Stimulated activated memory B cell treated with anti-CD40 and anti-IgM and Interleukin-4, amounts not matched to agents 10 μg/mL and 1 μg/mL and 100 μg/mL, for 72 hours (primary cell): ENCODE measurements at regions not wholly inside any gene's neighbourhood (a gene's known extent, or its start where the extent isn't known, plus 50 kb on each side); places are given as distances from the start of the nearest gene placed in this dataset.

ENCODE experiments used
- ATAC-seq: fragments of 150-1000 bp; cut with Tn5 transposase; 2 replicates; pipeline ENCODE4 v1.10.0; 2021
- H3K27ac Mint-ChIP-seq: one replicate; pipeline ENCODE4 v1.8.0; 2022; ENCODE audit warnings: mild to moderate bottlenecking, mixed read lengths
- H3K27me3 Mint-ChIP-seq: one replicate; pipeline ENCODE4 v1.8.0; 2022; ENCODE audit warnings: mixed read lengths
- H3K36me3 Mint-ChIP-seq: one replicate; pipeline ENCODE4 v1.8.0; 2022; ENCODE audit warnings: mixed read lengths
- H3K4me1 Mint-ChIP-seq: one replicate; pipeline ENCODE4 v1.8.0; 2022; ENCODE audit warnings: mixed read lengths
- H3K4me3 Mint-ChIP-seq: one replicate; pipeline ENCODE4 v1.8.0; 2022; ENCODE audit warnings: mild to moderate bottlenecking, moderate library complexity, mixed read lengths
- H3K9me3 Mint-ChIP-seq: one replicate; pipeline ENCODE4 v1.8.0; 2022; ENCODE audit warnings: mixed read lengths

- H3K4me1 Mint-ChIP-seq, result peaks cover 31% of the 10 kb centered on the region
- no peak overlapping the region for H3K4me3 Mint-ChIP-seq
- H3K27ac Mint-ChIP-seq, result peak overlapping the region; percentile 62
- no peaks in the 10 kb centered on the region for H3K36me3 Mint-ChIP-seq
- no peak for ATAC-seq
- no peaks in the 10 kb centered on the region for H3K9me3 Mint-ChIP-seq
- H3K27me3 Mint-ChIP-seq, result peaks cover 19% of the 10 kb centered on the region
Observed at GRCh38 chr20:36097337-36098151, 57.0 kb upstream of the EPB41L1 start.

GRCh38 chr20:36098364-36098763 is 56.2 kb upstream of the EPB41L1 start:
- Mint-ChIP-seq H3K36me3 (no peaks in the 10 kb centered on the region), H3K9me3 (no peaks in the 10 kb centered on the region), H3K4me3 (no peak overlapping the region), H3K27ac (peak overlapping the region; percentile 62), H3K27me3 (peaks cover 10% of the 10 kb centered on the region), H3K4me1 (peaks cover 23% of the 10 kb centered on the region)
- ATAC-seq, result peak; percentile 88

DNA sequence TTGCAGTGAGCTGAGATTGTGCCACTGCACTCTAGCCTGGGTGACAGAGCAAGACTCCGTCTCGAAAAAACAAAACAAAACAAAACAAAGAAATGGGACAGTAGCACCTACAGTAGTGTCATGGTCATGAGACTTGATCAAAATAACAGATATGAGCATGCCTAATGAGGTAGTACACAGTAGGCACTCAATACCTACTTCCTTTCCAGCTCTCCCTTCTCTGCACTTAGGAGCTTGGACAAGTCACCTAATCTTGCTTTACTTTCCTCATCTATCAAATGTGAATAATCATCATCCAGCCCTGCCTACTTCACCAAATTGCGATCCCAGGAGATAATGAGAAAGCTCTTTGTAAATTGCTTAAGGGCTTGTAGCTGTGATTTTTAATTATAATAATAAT is 55.4 kb upstream of the EPB41L1 start:
- Mint-ChIP-seq H3K36me3 (no peaks in the 10 kb centered on the region), H3K27me3 (peaks cover 4% of the 10 kb centered on the region), H3K27ac (peak overlapping the region; percentile 62), H3K4me1 (peaks cover 19% of the 10 kb centered on the region), H3K4me3 (no peak overlapping the region), H3K9me3 (no peaks in the 10 kb centered on the region)
- no peak for ATAC-seq

DNA sequence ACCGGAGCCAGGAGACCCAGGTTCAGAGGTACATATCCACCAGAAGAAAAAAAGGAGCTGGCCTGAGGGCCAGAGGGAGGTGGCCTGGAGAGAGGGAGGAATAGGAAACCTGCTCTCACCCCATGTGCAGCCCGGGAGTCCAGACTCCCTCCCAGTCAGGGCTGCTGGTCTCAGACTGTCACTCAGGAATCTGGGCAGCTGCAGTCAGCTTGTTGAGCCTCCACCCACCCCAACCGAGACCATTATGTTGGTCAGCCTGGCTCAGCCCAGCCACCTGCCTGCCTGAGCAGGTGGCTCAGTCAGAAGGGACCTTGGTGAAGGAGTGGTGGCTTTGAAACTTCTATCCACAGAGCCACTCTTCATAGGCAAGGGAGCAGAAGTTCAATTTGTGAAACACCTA is 53.3 kb upstream of the EPB41L1 start:
- no peaks in the 10 kb centered on the region for H3K9me3 Mint-ChIP-seq
- no peak overlapping the region for H3K4me3 Mint-ChIP-seq
- H3K27me3 Mint-ChIP-seq, result no peaks in the 10 kb centered on the region
- ATAC-seq, result no peak
- H3K4me1 Mint-ChIP-seq, result peaks cover 15% of the 10 kb centered on the region
- H3K36me3 Mint-ChIP-seq, result no peaks in the 10 kb centered on the region
- H3K27ac Mint-ChIP-seq, result no peak overlapping the region

GRCh38 chr20:36102306-36102705 is 52.2 kb upstream of the EPB41L1 start:
- Mint-ChIP-seq H3K9me3 (no peaks in the 10 kb centered on the region), H3K27me3 (no peaks in the 10 kb centered on the region), H3K4me3 (no peak overlapping the region), H3K4me1 (peaks cover 15% of the 10 kb centered on the region), H3K27ac (no peak overlapping the region), H3K36me3 (no peaks in the 10 kb centered on the region)
- ATAC-seq, result no peak

- peaks cover 8% of the 10 kb centered on the region for H3K4me1 Mint-ChIP-seq
- no peaks in the 10 kb centered on the region for H3K27me3 Mint-ChIP-seq
- no peak for ATAC-seq
- H3K36me3 Mint-ChIP-seq, result no peaks in the 10 kb centered on the region
- no peaks in the 10 kb centered on the region for H3K9me3 Mint-ChIP-seq
- no peak overlapping the region for H3K4me3 Mint-ChIP-seq
- H3K27ac Mint-ChIP-seq, result no peak overlapping the region
Observed at GRCh38 chr20:36102809-36103596, 51.5 kb upstream of the EPB41L1 start.

DNA sequence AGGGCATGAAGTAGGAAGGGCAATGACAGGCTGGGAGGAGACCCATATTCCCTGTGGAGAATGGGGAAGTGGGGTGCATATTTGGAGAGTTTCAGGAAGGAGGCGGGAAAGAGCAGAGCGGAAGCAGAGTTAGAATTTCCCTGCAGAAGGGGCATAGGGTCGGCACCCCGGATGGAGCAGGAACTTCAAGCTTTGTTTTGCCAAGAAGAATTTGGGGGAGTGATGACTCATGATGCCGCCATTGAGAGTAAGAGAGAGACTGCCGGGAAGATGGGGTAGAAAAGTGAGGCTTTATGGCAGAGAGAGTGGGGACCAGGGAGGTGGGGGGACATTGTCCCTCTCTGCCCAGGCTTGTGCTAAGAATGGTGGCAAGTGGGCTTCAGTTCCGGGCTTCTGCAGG is 50.3 kb upstream of the EPB41L1 start:
- Mint-ChIP-seq H3K9me3 (no peaks in the 10 kb centered on the region), H3K36me3 (no peaks in the 10 kb centered on the region), H3K4me1 (no peaks in the 10 kb centered on the region), H3K4me3 (no peak overlapping the region), H3K27ac (no peak overlapping the region), H3K27me3 (no peaks in the 10 kb centered on the region)
- no peak for ATAC-seq
